T-cell (primary cell): ENCODE measurements at regions not wholly inside any gene's neighbourhood (a gene's known extent, or its start where the extent isn't known, plus 50 kb on each side); places are given as distances from the start of the nearest gene placed in this dataset.

ENCODE experiments used
- ATAC-seq, 4 experiments: fragments of 200-7000 bp in 3 of 4; fragments of 150-1000 bp in 1 of 4; cut with Tn5 transposase; replicated peaks in 1 of 4; 1 replicate in 3 of 4; 2 replicates in 1 of 4; pipeline ENCODE4 v1.10.0; 2021; ENCODE audit warnings: moderate library complexity in 3 of 4, mild to moderate bottlenecking in 2 of 4, moderate number of reproducible peaks in 1 of 4
- CTCF ChIA-PET, 2 donors: fragments of 300-600 bp; sonication (Branson Sonifier 250); formaldehyde crosslinking; loops; one replicate each; lab custom pipeline; 2022; ENCODE audit warnings: antibody characterized with exemption in 2 of 2; lab: Charles Lee
- POLR2A ChIA-PET, 2 donors: fragments of 300-600 bp; sonication (Branson Sonifier 250); formaldehyde crosslinking; loops; one replicate each; lab custom pipeline; 2022; ENCODE audit warnings: antibody characterized with exemption in 2 of 2; lab: Charles Lee
- DNase-seq, 35 experiments: peaks; one replicate each; pipeline versions ENCODE4 v3.0.0 to v3.0.0-alpha.2; 2013 to 2023
- H3K27ac ChIP-seq: one replicate; pipeline ENCODE4 v1.5.1; 2013; ENCODE audit warnings: low read length
- H3K27me3 ChIP-seq, 2 experiments: replicated peaks in 1 of 2; 1 replicate in 1 of 2; 2 replicates in 1 of 2; pipeline versions ENCODE4 v1.6.1 to v1.7.0; 2013; ENCODE audit warnings: low read length in 1 of 2, mixed read lengths in 1 of 2; ENCODE audit not compliant: control insufficient read depth in 2 of 2, insufficient read depth in 2 of 2; ENCODE audit errors: extremely low read depth in 1 of 2
- H3K36me3 ChIP-seq, 2 donors: 1 replicate in 1 of 2; 2 replicates in 1 of 2; pipeline versions ENCODE4 v1.6.1 to v1.7.0; 2013; ENCODE audit warnings: low read length in 1 of 2; ENCODE audit not compliant: control insufficient read depth in 2 of 2, insufficient read depth in 1 of 2; ENCODE audit errors: extremely low read depth in 1 of 2
- H3K4me1 ChIP-seq, 2 experiments: 1 replicate in 1 of 2; 2 replicates in 1 of 2; pipeline versions ENCODE4 v1.6.1 to v1.7.0; 2013; ENCODE audit warnings: low read length in 2 of 2, mixed read lengths in 1 of 2; ENCODE audit not compliant: insufficient read depth in 2 of 2, control insufficient read depth in 1 of 2; ENCODE audit errors: extremely low read depth in 1 of 2
- H3K4me3 ChIP-seq, 2 donors: 1 replicate in 1 of 2; 2 replicates in 1 of 2; pipeline versions ENCODE4 v1.5.1 to v1.7.0; 2013; ENCODE audit warnings: mild to moderate bottlenecking in 2 of 2, low read length in 1 of 2, moderate library complexity in 1 of 2; ENCODE audit not compliant: control insufficient read depth in 1 of 2; ENCODE audit errors: extremely low read depth in 1 of 2
- H3K9me3 ChIP-seq: 2 replicates; pipeline ENCODE4 v1.7.0; 2013
- H3K27ac Mint-ChIP-seq, 2 donors: one replicate each; pipeline ENCODE4 v1.8.0; 2020 to 2021; ENCODE audit warnings: mild to moderate bottlenecking in 2 of 2, mixed read lengths in 2 of 2
- H3K27me3 Mint-ChIP-seq, 2 donors: one replicate each; pipeline ENCODE4 v1.8.0; 2021 to 2022; ENCODE audit warnings: mixed read lengths in 2 of 2
- H3K36me3 Mint-ChIP-seq: one replicate; pipeline ENCODE4 v1.8.0; 2021; ENCODE audit warnings: mixed read lengths
- H3K4me1 Mint-ChIP-seq, 3 donors: one replicate each; pipeline ENCODE4 v1.8.0; 2020 to 2022; ENCODE audit warnings: mixed read lengths in 3 of 3, mild to moderate bottlenecking in 1 of 3
- H3K4me3 Mint-ChIP-seq, 3 donors: one replicate each; pipeline ENCODE4 v1.8.0; 2020 to 2022; ENCODE audit warnings: mild to moderate bottlenecking in 3 of 3, mixed read lengths in 3 of 3, moderate library complexity in 3 of 3
- H3K9me3 Mint-ChIP-seq, 3 donors: one replicate each; pipeline ENCODE4 v1.8.0; 2020 to 2022; ENCODE audit warnings: mixed read lengths in 3 of 3
- WGBS: methylation state at CpG from one replicate; pipeline ENCODE4 v1.1.5; 2013; ENCODE audit warnings: missing lambda C conversion rate; ENCODE audit not compliant: insufficient coverage; 5-methylcytosine and 5-hydroxymethylcytosine counted together

GRCh38 chr3:150315721-150316120, 92.4 kb upstream of the TSC22D2 start:
- no peak overlapping the region for H3K4me3 ChIP-seq
- ATAC-seq: no peak
- no peaks in the 10 kb centered on the region for H3K4me1 ChIP-seq
- Mint-ChIP-seq H3K4me3 (no peak overlapping the region), H3K27me3 (peaks cover 16 to 23% of the 10 kb centered on the region in 2 donors), H3K9me3 (no peaks in the 10 kb centered on the region), H3K4me1 (no peaks in the 10 kb centered on the region), H3K27ac (no peak overlapping the region), H3K36me3 (no peaks in the 10 kb centered on the region)
- CTCF ChIA-PET: interaction anchor here in 1 of 2 donors (0.6 kb wide), 2 partner anchors 178 to 495 kb away, joined by 3 read pairs; no protein-coding TSS in a partner anchor
- no peak overlapping the region for H3K27ac ChIP-seq
- DNase-seq: no peak
- POLR2A ChIA-PET: no interaction called here
- no peaks in the 10 kb centered on the region for H3K9me3 ChIP-seq
- H3K36me3 ChIP-seq: no peaks in the 10 kb centered on the region
- 36% methylated on average over 1 of the region's 1 CpG for WGBS
- peaks cover 0 to 2% of the 10 kb centered on the region in 2 experiments for H3K27me3 ChIP-seq

DNA sequence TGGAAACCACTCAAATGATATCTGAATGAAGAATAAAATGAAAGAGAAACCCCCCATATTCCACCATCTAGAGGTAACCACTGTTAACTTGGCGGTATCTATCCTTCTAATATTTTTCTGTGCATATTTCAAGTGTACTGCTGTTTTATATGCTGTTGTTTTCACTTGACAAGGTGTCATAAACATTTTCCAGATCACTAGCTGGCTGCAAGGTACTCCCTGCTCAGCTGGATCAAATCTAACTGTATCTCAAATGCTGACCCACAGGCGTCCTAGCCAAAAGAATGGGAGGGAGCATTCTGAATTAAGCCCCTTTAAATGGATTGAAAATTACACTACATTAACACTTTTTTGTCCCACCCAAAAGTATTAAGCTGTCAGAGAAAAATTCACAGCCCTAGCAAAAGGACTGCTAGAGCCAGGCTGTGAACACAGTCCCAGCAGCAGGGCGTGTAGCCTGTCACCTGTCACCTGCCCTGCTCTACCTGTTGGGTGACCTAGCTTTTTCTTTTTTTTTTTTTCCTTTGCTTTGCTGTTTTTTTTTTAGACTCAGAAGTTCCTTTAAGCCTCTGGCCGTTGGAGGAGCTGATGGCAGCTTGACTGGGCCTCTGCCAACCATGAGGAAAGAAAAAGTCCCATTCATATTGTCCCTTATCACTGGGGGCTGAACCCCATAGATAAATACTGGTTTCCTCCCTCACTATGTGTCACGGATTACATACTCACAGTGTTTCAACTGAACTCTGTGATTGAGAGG, 93.7 kb upstream of the TSC22D2 start:
- H3K4me1 ChIP-seq: no peaks in the 10 kb centered on the region
- H3K27ac ChIP-seq: no peak overlapping the region
- CTCF ChIA-PET: interaction anchor here in 1 of 2 donors (0.9 kb wide), 1 partner anchor 31 kb away, joined by 3 read pairs; no protein-coding TSS in a partner anchor
- 67% methylated on average over 2 of the region's 5 CpGs for whole genome bisulfite sequencing
- POLR2A ChIA-PET: interaction anchor here (0.6 kb wide), 4 partner anchors 28 to 631 kb away, joined by 3 to 5 read pairs (median 4); no protein-coding TSS in a partner anchor
- ATAC-seq (no peak), DNase-seq (no peak)
- no peaks in the 10 kb centered on the region for H3K4me1 Mint-ChIP-seq
- H3K36me3 ChIP-seq: no peaks in the 10 kb centered on the region
- H3K27ac Mint-ChIP-seq: no peak overlapping the region
- no peak overlapping the region for H3K4me3 ChIP-seq
- H3K27me3 Mint-ChIP-seq: peaks cover 16 to 29% of the 10 kb centered on the region in 2 donors
- H3K27me3 ChIP-seq: peaks cover 0 to 2% of the 10 kb centered on the region in 2 experiments
- no peaks in the 10 kb centered on the region for H3K36me3 Mint-ChIP-seq
- no peaks in the 10 kb centered on the region for H3K9me3 ChIP-seq
- H3K9me3 Mint-ChIP-seq: no peaks in the 10 kb centered on the region
- H3K4me3 Mint-ChIP-seq: no peak overlapping the region

DNA sequence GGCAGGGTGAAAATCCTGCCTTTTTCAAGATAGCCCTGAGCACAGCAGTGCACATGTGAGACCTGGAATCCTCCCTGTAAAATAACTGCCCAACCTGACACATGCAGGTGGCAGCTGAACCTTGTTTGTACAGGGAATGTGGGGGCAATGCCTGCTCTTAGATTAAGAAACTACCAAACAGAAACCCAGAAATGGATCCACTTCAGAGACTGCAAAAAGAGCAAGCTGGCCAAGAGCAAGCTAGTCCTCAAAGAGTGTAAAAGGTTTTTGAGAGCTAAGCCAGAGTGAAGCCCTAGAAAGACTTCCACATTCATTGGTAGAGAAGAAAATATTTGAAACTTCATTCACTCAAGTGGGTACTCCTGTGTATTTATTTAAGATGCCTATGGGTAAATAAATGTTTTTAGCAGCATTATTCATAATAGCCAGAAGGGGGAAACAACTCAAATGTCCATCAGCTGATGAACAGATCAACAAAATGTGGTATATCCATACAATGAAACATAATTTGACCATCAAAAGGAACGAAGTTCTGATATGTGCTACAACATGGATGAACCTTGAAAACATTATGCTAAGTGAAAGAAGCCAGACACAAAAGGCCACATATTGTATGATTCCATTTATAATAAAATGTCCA, 96.0 kb upstream of the TSC22D2 start:
- Histone ChIP-seq H3K27me3 (peaks cover 0 to 5% of the 10 kb centered on the region in 2 experiments), H3K4me1 (no peaks in the 10 kb centered on the region), H3K4me3 (no peak overlapping the region), H3K36me3 (no peaks in the 10 kb centered on the region), H3K27ac (no peak overlapping the region), H3K9me3 (no peaks in the 10 kb centered on the region)
- CTCF ChIA-PET: interaction anchor here (0.6 to 0.7 kb wide), 3 partner anchors 9 to 229 kb away, joined by 3 to 6 read pairs (median 3); no protein-coding TSS in a partner anchor
- peaks cover 26 to 38% of the 10 kb centered on the region in 2 donors for H3K27me3 Mint-ChIP-seq
- POLR2A ChIA-PET: no interaction called here
- no peaks in the 10 kb centered on the region for H3K36me3 Mint-ChIP-seq
- H3K27ac Mint-ChIP-seq: no peak overlapping the region
- H3K9me3 Mint-ChIP-seq: no peaks in the 10 kb centered on the region
- H3K4me3 Mint-ChIP-seq: no peak overlapping the region
- no peak for DNase-seq
- no peaks in the 10 kb centered on the region for H3K4me1 Mint-ChIP-seq
- ATAC-seq: no peak
- WGBS: no CpG with 5 or more reads among the region's 1 CpG

GRCh38 chr3:150311156-150311555, 96.9 kb upstream of the TSC22D2 start:
- ChIA-PET CTCF (interaction anchor here (0.6 to 1.0 kb wide), 5 partner anchors 8 to 179 kb away, joined by 3 to 6 read pairs (median 3); no protein-coding TSS in a partner anchor), POLR2A (no interaction called here)
- WGBS: no CpG with 5 or more reads among the region's 1 CpG
- no peaks in the 10 kb centered on the region for H3K4me1 Mint-ChIP-seq
- ATAC-seq: no peak
- H3K9me3 Mint-ChIP-seq: no peaks in the 10 kb centered on the region
- peaks cover 22 to 35% of the 10 kb centered on the region in 2 donors for H3K27me3 Mint-ChIP-seq
- H3K27ac ChIP-seq: no peak overlapping the region
- H3K27me3 ChIP-seq: peaks cover 0 to 5% of the 10 kb centered on the region in 2 experiments
- H3K9me3 ChIP-seq: no peaks in the 10 kb centered on the region
- no peak overlapping the region for H3K27ac Mint-ChIP-seq
- no peak overlapping the region for H3K4me3 Mint-ChIP-seq
- no peaks in the 10 kb centered on the region for H3K4me1 ChIP-seq
- no peaks in the 10 kb centered on the region for H3K36me3 ChIP-seq
- no peak overlapping the region for H3K4me3 ChIP-seq
- DNase-seq: no peak
- H3K36me3 Mint-ChIP-seq: no peaks in the 10 kb centered on the region

- Mint-ChIP-seq H3K27me3 (peaks cover 21 to 29% of the 10 kb centered on the region in 2 donors), H3K4me3 (no peak overlapping the region), H3K4me1 (no peaks in the 10 kb centered on the region), H3K36me3 (no peaks in the 10 kb centered on the region), H3K27ac (no peak overlapping the region), H3K9me3 (no peaks in the 10 kb centered on the region)
- ChIA-PET CTCF (interaction anchor here in 1 of 2 donors (0.8 kb wide), 1 partner anchor 186 kb away, joined by 4 read pairs; no protein-coding TSS in a partner anchor), POLR2A (interaction anchor here in 1 of 2 donors (0.7 kb wide), 1 partner anchor 203 kb away, joined by 13 read pairs; no protein-coding TSS in a partner anchor)
- peaks cover 0 to 5% of the 10 kb centered on the region in 2 experiments for H3K27me3 ChIP-seq
- ATAC-seq: no peak
- no peaks in the 10 kb centered on the region for H3K9me3 ChIP-seq
- H3K4me3 ChIP-seq: no peak overlapping the region
- no peak for DNase-seq
- whole genome bisulfite sequencing: no CpG with 5 or more reads among the region's 3 CpGs
- no peak overlapping the region for H3K27ac ChIP-seq
- no peaks in the 10 kb centered on the region for H3K4me1 ChIP-seq
- no peaks in the 10 kb centered on the region for H3K36me3 ChIP-seq
Observed at GRCh38 chr3:150309557-150309956, 98.5 kb upstream of the TSC22D2 start.

- no peaks in the 10 kb centered on the region for H3K9me3 ChIP-seq
- no peaks in the 10 kb centered on the region for H3K4me1 ChIP-seq
- CTCF ChIA-PET: no interaction called here
- Mint-ChIP-seq H3K4me1 (no peaks in the 10 kb centered on the region), H3K27me3 (peaks cover 21 to 33% of the 10 kb centered on the region in 2 donors), H3K36me3 (no peaks in the 10 kb centered on the region), H3K4me3 (no peak overlapping the region), H3K9me3 (no peaks in the 10 kb centered on the region), H3K27ac (no peak overlapping the region)
- H3K27ac ChIP-seq: no peak overlapping the region
- peaks cover 0 to 5% of the 10 kb centered on the region in 2 experiments for H3K27me3 ChIP-seq
- POLR2A ChIA-PET: no interaction called here
- H3K4me3 ChIP-seq: no peak overlapping the region
- no peak for DNase-seq
- ATAC-seq: no peak
- H3K36me3 ChIP-seq: no peaks in the 10 kb centered on the region
Observed at GRCh38 chr3:150309257-150309542, 98.9 kb upstream of the TSC22D2 start.
